Activated T-helper 1 cell treated with anti-CD3 and anti-CD28 coated beads, Interleukin-2, amount 50 U/mL, for 16 hours (primary cell): ENCODE measurements at regions not wholly inside any gene's neighbourhood (a gene's known extent, or its start where the extent isn't known, plus 50 kb on each side); places are given as distances from the start of the nearest gene placed in this dataset.

Experiments
- DNase-seq, 2 donors: peaks; one replicate each; pipeline ENCODE4 v3.0.0-alpha.2; 2020; ENCODE audit warnings: low read depth in 1 of 2, low spot score in 1 of 2

DNA sequence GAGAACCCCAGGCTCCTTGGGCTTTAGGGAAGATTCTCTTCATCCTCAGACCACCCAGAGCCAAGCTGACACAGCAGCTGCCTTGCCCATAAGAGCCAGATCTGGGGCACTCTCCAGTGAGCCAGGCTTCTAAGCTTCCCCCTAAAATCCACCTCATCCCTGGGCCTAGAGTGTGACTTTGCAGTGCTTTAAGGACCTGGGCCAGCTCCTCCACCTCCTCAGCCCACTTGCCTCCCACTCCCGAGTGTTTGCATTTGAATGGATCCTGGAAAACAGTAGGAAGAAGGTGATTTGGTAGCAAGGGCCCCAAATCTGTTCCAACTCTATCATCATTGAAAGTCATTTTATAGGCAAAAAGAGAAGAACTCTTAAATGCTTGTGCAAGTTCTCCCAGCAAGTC lies 108.7 kb upstream of the UBL3 start:
- DNase-seq, result no peak

- DNase-seq, result no peak
Measured at GRCh38 chr13:29958476-29958875, 108.1 kb upstream of the UBL3 start.

- DNase-seq, result no peak
Measured at GRCh38 chr13:29957320-29957719, 106.9 kb upstream of the UBL3 start.

DNA sequence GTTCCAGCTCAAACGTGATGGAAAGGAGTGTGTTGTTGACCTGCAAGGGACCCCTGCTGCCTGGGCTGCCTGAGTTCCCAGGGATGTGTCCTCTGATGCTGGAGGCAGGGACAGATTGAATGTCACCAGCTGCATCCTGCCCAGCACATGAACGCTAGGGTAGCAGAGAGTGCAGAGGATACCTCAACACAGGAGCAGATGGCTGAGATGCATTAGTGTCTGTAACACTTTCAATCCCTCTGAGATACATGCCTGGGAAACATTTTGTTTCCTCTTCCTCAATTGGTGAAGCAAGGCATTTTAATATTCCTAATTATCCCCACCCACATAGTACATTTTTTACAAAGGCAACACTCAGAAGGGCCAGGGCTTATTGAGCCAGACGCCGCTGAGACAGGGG lies 106.4 kb upstream of the UBL3 start:
- DNase-seq, result no peak

DNA sequence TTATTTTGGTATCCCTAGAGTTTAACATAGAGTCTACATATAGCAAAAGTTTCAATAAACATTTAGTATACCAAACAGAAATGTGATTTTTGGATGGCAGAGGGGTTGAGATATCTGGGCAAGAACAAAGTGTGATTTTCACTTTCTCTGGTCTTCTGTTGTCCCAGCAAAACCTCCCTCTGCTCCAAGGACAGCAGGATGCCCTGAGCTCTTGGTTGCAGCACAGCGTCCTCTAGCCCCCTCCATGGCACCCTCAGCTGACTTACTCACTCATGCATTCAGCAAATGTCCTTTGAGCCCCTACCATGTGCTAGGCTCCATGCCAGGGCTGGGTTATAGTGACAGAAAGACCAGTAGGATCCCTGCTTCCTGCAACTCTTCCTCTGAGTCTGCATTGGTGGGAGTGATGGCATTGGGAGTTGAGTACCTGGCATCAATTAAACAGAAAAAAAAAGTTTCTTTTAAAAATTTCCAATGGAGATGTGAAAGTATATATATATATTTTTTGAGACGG lies 104.8 kb upstream of the UBL3 start:
- no peak for DNase-seq

GRCh38 chr13:29954082-29955028 lies 103.9 kb upstream of the UBL3 start:
- DNase-seq, result peak in 1 of 2 donors; percentile 8

DNA sequence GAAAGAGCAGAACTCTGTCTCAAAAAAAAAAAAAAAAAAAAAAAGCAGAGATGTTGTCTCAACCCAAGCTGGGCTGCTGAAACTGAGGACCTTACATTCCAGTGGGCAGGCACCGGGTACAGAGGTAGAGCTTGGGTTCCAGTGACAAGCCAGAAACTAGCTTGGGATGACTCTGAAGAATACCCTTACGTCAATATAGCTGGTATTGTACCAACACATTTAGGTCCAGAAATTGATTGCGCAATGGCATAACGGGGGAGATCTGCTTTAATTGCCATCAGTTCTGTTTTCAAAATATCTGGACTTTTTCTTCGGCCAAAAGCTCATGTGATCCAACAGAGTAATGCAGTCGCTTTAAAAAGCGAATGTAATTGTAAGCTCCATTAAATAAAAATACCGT lies 103.1 kb upstream of the UBL3 start:
- no peak for DNase-seq

DNA sequence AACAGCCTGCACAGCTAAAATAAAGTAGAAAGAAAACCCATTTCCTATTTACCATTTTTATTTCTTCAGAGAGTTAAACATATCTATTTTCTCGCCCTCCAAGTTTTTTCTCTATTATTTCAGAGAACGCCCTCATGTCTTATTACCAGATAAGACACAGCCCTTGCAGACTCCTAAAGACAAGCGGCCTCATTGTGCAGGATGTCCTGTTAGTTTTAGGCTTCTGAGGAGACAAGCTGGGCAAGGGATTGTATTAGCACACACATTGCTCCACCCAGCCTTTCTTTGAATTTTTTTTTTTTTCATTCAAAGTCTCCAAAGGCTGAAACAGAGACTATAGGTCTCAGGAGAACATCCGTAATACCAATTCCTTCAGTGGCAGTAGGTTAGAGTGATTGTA lies 101.8 kb upstream of the UBL3 start:
- DNase-seq, result no peak

DNA sequence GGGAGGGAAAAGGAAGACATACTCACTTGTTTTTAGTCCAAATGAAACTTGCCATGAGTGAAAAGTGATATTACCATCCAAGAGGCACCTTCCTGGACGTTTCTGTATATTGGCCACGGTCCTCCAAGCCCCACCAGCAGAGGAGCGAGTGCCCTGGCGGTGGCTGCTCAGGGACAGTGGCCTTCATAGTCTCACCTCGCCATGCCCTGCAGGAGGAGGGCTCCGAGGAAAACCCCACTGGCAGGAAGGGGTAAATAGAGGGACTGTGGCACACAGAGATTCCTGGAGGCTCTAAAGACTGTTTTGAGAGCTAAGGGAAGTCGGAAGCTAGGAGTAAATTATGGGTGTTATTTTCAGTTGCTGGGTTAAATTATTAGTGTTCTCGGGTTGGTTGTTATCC lies 98.4 kb upstream of the UBL3 start:
- no peak for DNase-seq

DNA sequence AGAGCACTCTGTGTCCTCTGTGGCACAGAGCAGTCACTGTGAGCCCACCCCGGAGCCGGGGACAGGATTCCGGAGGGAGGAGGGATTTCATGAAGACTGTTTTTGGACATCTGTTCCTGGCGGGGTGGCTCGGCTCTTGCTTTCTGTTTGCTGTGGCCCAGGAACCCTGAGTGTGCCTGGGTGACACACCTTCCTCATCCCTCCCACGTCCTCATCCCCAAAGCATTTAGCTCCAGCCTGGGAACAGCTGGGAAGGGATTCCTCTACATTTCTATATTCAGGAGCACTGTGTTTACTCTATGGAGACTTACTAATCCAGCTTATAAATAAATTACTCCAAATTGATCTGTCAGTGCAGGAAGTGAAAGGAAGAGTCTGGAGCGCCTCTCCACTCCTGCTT lies 97.8 kb upstream of the UBL3 start:
- DNase-seq, result no peak

- DNase-seq, result no peak
Measured at GRCh38 chr13:29947839-29948238, 97.4 kb upstream of the UBL3 start.

DNA sequence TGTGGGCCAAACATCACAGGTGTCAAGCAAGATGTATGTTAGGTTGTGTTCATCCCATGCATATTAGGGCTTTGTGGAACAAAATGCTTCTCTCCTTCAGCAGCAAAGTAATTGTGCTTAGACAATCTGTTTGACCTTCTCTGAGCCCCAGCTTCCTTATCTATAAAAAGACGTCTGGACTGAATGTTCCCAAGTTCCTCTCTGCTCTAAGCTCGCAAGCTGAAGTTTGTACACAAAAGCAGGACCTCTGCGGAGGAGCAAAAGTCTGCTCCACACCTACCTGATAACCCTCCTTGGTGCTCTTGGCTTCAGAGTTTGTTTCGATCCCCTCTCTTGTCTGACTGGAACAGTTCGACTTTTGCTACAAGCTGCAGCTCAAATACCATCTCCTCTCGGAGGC lies 95.7 kb upstream of the UBL3 start:
- DNase-seq, result no peak

GRCh38 chr13:29943686-29944085 lies 93.3 kb upstream of the UBL3 start:
- no peak for DNase-seq

DNA sequence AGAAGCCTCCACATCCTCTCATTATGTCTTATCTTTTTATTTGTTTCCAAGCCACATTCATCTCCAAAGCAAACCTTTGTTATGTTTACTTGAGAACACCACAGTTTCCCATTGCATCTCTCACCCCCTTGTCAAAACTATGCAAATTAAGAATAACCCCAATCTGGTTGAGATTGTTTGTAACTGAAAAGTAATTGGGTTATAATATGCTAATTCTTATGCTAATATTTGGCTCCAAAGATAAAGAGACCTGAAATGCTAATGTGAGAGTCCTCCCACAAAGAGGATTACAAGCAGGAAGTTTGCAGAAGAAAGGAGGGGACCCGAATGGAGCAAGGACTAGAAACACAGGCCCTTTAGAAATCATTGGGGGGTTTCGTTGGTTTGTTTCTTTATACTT lies 92.9 kb upstream of the UBL3 start:
- no peak for DNase-seq

GRCh38 chr13:29940715-29941114 lies 90.3 kb upstream of the UBL3 start:
- DNase-seq, result no peak

GRCh38 chr13:29939158-29939557 lies 88.7 kb upstream of the UBL3 start:
- no peak for DNase-seq

- no peak for DNase-seq
Measured at GRCh38 chr13:29937841-29938240, 87.4 kb upstream of the UBL3 start.

GRCh38 chr13:29937379-29937778 lies 87.0 kb upstream of the UBL3 start:
- DNase-seq, result no peak

GRCh38 chr13:29936956-29937355 lies 86.5 kb upstream of the UBL3 start:
- no peak for DNase-seq

GRCh38 chr13:29936051-29936813 lies 85.8 kb upstream of the UBL3 start:
- DNase-seq, result no peak

DNA sequence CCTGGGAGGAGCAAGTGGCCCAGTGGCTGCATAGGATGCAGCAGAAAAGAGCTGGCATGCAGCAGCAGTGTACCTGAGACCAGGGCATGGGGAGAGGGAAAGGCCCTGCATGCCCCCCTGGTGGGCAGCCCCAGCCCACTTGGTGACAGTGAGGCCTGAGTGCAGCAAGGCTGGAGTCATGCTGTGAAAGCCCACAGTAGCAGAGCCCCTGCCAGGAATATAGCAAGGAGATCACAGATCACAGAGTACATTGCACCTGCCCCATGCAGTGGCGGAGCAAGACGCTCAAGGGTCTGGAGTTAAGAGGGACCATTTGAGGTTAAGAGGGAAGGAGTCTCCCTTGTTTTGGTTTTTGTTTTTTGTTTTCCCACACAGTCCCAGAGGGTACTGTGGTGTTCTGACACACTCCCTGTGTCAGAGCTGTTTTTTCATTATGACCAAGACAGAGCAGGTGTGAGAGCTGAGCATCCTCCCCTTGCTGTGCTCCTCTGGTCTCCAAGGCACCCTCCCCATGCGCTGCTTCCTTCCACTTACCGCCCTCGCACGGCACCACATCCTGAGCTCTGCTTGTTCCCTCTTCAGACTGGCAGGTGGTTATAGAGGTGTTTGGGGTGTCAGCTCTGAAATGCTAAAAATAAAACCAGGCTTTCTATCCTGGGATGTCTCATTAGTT lies 85.0 kb upstream of the UBL3 start:
- DNase-seq, result peak; percentile 51 to 63
